SU-DHL-6 (cell line): ENCODE measurements at regions not wholly inside any gene's neighbourhood (a gene's known extent, or its start where the extent isn't known, plus 50 kb on each side); places are given as distances from the start of the nearest gene placed in this dataset.

Experiments used
- CTCF ChIP-seq: fragments of 200-600 bp; sonication (generic); IDR thresholded peaks from one replicate; pipeline ENCODE4 v1.5.1; 2017; ENCODE audit warnings: antibody characterized with exemption, mild to moderate bottlenecking, low read length, moderate library complexity; ENCODE audit not compliant: insufficient read depth, poor library complexity, severe bottlenecking
- EZH2phosphoT487 ChIP-seq: fragments of 200-600 bp; sonication (generic), shearing (Covaris generic); conservative IDR thresholded peaks from 2 replicates; pipeline ENCODE4 v1.6.1; 2018; ENCODE audit warnings: mild to moderate bottlenecking, antibody characterized with exemption, low read length, moderate library complexity, mixed read lengths

- TF ChIP-seq CTCF (no peak), EZH2phosphoT487 (no peak)
Measured at GRCh38 chr12:85626001-85626783, 210.0 kb downstream of the RASSF9 start.
